ENCODE measurements at regions not wholly inside any gene's neighbourhood (a gene's known extent, or its start where the extent isn't known, plus 50 kb on each side); places are given as distances from the start of the nearest gene placed in this dataset.

GRCh38 chr2:225158360-225158759 lies 116.1 kb upstream of the DOCK10 start:
- TF ChIP-seq, protein P1, sequence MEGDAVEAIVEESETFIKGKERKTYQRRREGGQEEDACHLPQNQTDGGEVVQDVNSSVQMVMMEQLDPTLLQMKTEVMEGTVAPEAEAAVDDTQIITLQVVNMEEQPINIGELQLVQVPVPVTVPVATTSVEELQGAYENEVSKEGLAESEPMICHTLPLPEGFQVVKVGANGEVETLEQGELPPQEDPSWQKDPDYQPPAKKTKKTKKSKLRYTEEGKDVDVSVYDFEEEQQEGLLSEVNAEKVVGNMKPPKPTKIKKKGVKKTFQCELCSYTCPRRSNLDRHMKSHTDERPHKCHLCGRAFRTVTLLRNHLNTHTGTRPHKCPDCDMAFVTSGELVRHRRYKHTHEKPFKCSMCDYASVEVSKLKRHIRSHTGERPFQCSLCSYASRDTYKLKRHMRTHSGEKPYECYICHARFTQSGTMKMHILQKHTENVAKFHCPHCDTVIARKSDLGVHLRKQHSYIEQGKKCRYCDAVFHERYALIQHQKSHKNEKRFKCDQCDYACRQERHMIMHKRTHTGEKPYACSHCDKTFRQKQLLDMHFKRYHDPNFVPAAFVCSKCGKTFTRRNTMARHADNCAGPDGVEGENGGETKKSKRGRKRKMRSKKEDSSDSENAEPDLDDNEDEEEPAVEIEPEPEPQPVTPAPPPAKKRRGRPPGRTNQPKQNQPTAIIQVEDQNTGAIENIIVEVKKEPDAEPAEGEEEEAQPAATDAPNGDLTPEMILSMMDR (IDR thresholded peaks at IDR 0.05), result no peak
- TF ChIP-seq POLR2A (IDR thresholded peaks at IDR 0.05) (no peak), EP300 (IDR thresholded peaks at IDR 0.05) (no peak)

Data from ovary (tissue), 3 donors.